Activated CD4-positive, alpha-beta memory T cell treated with anti-CD3 and anti-CD28 coated beads for 36 hours (primary cell): ENCODE measurements at regions not wholly inside any gene's neighbourhood (a gene's known extent, or its start where the extent isn't known, plus 50 kb on each side); places are given as distances from the start of the nearest gene placed in this dataset.

Experiments
- CTCF ChIA-PET: fragments of 350-600 bp; sonication (Branson Sonifier 250); formaldehyde crosslinking; loops from one replicate; lab custom pipeline; 2021; ENCODE audit warnings: antibody characterized with exemption, inconsistent platforms; lab: Charles Lee
- POLR2A ChIA-PET: fragments of 350-600 bp; sonication (Branson Sonifier 250); formaldehyde crosslinking; loops from one replicate; lab custom pipeline; 2021; ENCODE audit warnings: antibody characterized with exemption; lab: Charles Lee
- DNase-seq: peaks from one replicate; pipeline ENCODE4 v3.0.0-alpha.2; 2020
- H3K27ac Mint-ChIP-seq: one replicate; pipeline ENCODE4 v1.8.0; 2021; ENCODE audit warnings: mixed read lengths
- H3K27me3 Mint-ChIP-seq: one replicate; pipeline ENCODE4 v1.8.0; 2021; ENCODE audit warnings: mixed read lengths
- H3K36me3 Mint-ChIP-seq: one replicate; pipeline ENCODE4 v1.8.0; 2021; ENCODE audit warnings: mixed read lengths
- H3K4me1 Mint-ChIP-seq: one replicate; pipeline ENCODE4 v1.8.0; 2021; ENCODE audit warnings: low read depth, mixed read lengths
- H3K4me3 Mint-ChIP-seq: one replicate; pipeline ENCODE4 v1.8.0; 2021; ENCODE audit warnings: mild to moderate bottlenecking, mixed read lengths
- H3K9me3 Mint-ChIP-seq: one replicate; pipeline ENCODE4 v1.8.0; 2021; ENCODE audit warnings: mixed read lengths
- intact Hi-C: fragments of 100-400 bp; cut with micrococcal nuclease; formaldehyde crosslinking; loops from one replicate; pipeline ENCODE4 v1.15.1; 2023

DNA sequence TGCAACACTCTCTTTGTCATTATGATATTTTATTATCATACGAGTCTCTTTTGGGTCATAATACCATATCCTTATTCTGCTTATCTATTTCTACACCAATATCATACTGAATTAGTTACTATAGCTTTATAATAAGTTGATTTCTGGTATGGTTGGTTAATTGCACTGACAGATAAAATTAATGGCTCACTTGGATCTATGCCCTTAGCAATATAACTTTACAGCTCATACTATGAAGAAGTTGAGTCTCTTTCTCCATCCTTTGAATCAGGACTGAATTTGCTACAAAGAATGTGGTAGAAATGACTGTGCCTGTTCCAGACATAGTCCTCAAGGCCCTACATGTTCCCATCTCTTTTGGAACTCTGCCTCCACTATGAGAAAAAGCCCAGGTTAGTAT is 139.7 kb upstream of the DYRK2 start:
- intact Hi-C loops: no loop called here
- H3K27ac Mint-ChIP-seq: no peak overlapping the region
- no peak for DNase-seq
- CTCF ChIA-PET: no interaction called here
- POLR2A ChIA-PET: no interaction called here
- H3K36me3 Mint-ChIP-seq: no peaks in the 10 kb centered on the region
- H3K27me3 Mint-ChIP-seq: no peaks in the 10 kb centered on the region
- no peaks in the 10 kb centered on the region for H3K9me3 Mint-ChIP-seq
- H3K4me1 Mint-ChIP-seq: peaks cover 18% of the 10 kb centered on the region
- H3K4me3 Mint-ChIP-seq: no peak overlapping the region

DNA sequence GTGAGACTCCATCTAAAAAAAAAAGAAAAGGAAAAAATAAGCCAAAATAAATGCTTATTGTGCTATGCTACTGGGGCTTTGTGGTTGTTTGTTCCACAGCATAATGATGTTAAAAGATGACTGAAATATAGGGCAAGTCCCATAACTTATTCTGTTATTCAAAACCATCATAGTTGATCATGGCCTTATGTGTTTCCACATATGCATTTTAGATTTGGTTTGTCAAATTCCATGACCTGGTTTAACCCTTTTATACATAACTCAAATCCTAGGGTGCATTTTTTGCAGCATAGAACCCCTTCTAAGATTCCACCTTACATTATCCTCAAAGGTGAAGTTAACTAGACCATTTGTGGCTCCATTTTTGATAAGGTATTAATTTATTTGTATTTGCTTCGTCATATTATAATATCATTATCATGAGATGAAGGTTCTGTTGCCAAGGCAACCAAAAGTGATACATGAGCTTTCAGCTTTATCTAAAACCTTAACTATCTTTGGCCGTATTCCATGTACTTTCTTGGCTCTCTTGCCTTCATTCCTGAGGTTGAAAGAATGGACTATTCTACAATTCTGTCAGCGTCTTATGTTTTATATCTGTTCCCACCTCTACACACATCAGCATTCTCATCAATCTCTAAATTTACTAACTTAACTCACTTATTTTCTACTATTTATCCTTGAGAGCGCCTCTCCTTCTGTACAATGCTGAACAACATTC is 138.7 kb upstream of the DYRK2 start:
- intact Hi-C loops: no loop called here
- no peak overlapping the region for H3K27ac Mint-ChIP-seq
- H3K4me1 Mint-ChIP-seq: peaks cover 27% of the 10 kb centered on the region
- CTCF ChIA-PET: no interaction called here
- no peaks in the 10 kb centered on the region for H3K36me3 Mint-ChIP-seq
- no peak for DNase-seq
- H3K27me3 Mint-ChIP-seq: no peaks in the 10 kb centered on the region
- no peaks in the 10 kb centered on the region for H3K9me3 Mint-ChIP-seq
- no peak overlapping the region for H3K4me3 Mint-ChIP-seq
- POLR2A ChIA-PET: no interaction called here

DNA sequence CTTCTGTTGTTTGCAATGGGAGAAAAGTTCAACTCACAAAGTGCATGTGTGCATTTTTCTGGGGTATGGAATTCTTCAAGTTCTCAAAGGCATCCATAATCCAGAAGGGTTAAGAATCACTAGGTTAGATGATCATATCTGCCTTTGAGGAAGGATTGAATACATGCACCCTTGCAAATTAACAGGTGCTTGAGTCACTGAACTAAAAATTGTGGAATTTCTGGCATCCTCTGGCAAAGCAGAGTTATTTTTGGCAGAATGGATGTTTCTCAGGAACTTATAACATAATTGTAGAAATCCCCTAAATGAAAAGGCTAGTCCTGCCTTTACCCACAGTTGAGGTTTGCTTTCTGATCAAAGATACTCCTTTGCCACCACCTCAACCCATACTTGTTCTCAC is 136.5 kb upstream of the DYRK2 start:
- Mint-ChIP-seq H3K27me3 (no peaks in the 10 kb centered on the region), H3K4me1 (peaks cover 48% of the 10 kb centered on the region), H3K36me3 (no peaks in the 10 kb centered on the region), H3K27ac (no peak overlapping the region), H3K9me3 (no peaks in the 10 kb centered on the region), H3K4me3 (no peak overlapping the region)
- CTCF ChIA-PET: interaction anchor here (0.7 kb wide), 1 partner anchor 311 kb away, joined by 3 read pairs; no protein-coding TSS in a partner anchor
- intact Hi-C loops: loop anchor here (2.0 kb wide), 2 partner anchors 29 to 61 kb away; no protein-coding TSS in a partner anchor
- POLR2A ChIA-PET: interaction anchor here (0.8 kb wide), 1 partner anchor 66 kb away, joined by 3 read pairs; no protein-coding TSS in a partner anchor
- DNase-seq: no peak

DNA sequence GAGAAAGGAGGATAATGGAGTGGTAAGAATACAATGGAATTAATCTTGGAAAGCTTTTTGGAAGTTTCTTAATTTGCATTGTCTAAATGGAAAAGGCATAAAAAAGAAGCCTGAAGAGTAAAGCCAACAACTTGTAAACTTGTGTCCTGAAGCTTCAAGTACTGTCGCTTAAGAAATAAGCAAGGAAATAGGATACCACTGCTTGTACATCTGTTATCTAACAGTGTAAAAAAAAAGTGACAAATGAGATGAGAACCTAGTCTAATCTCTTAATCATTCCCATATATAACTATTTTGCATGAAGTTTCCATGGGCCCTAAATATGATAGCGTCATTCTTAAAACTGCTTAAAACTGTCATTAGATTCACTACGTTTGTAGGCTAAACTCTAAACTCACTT is 134.0 kb upstream of the DYRK2 start:
- ChIA-PET POLR2A (no interaction called here), CTCF (no interaction called here)
- no peaks in the 10 kb centered on the region for H3K9me3 Mint-ChIP-seq
- no peaks in the 10 kb centered on the region for H3K36me3 Mint-ChIP-seq
- H3K4me3 Mint-ChIP-seq: no peak overlapping the region
- DNase-seq: no peak
- peaks cover 49% of the 10 kb centered on the region for H3K4me1 Mint-ChIP-seq
- no peak overlapping the region for H3K27ac Mint-ChIP-seq
- no peaks in the 10 kb centered on the region for H3K27me3 Mint-ChIP-seq
- intact Hi-C loops: no loop called here

DNA sequence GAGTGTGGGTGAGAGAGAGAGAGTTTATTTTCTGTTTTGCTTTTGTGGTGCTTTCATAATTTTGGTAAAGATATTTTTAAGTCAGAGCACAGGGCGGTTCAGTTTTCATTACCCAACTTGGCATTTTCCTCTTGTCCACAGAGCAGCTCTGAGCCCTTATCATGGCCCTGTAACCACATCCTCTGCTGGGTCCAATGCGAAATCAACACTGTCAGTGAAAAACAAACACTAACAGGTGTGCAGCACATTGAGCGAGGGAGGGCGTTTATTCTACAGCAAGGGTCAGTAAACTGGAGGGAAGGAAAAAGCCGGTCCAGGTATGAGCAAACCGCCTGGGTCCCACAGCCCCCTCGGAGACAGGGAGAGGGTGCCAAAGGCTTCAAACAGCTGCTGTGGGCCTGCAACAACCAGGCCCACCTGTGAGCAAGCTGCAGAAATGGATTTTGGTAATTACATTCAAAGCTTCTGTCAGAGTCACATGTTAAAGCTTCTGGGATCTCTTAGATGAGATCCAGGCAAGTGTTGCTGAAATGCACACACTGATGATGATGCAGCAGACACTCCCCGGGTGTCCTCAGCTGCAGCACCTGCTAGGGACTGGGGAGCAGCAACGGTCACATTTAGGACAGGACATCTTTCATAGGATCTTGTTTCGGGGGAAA is 132.7 kb upstream of the DYRK2 start:
- CTCF ChIA-PET: interaction anchor here (0.7 kb wide), 1 partner anchor 160 kb away, joined by 4 read pairs; no protein-coding TSS in a partner anchor
- Mint-ChIP-seq H3K27ac (peak overlapping the region; percentile 50), H3K4me3 (peak overlapping the region; percentile 2)

DNA sequence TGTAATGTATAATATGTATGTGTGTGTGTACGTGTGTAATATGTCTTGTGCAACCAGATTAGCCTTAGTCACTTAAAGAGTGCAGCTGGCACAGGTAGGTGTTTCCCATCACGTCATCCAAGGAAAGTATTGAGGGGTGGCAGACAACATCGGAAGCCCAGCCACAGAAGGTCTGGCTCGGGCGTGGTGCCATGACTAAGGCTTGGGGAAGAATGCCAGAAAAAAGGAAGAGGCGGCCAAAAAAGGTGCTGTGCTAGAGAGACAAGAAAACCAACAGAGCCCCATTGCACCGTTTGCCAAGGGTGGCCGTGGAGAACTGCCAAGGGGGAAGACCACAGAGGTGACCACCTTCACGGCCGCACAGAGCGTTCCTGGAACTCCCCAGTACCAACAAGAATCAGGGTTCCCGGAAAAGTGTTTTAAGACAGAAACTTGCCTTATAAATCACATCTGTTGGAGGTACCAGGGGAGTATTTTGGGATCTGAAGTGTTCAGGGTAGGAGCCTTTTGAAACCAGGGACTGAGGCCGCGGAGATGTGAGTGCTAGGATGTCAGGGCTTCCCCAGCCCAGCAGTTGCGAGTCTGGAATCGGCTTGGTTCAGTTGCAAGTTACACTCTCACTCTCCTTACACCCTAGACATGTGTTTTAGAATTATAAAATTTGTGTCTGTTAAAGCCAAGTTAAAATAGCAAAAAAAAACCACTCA is 131.2 kb upstream of the DYRK2 start:
- Mint-ChIP-seq H3K9me3 (no peaks in the 10 kb centered on the region), H3K4me3 (no peak overlapping the region), H3K27ac (no peak overlapping the region), H3K4me1 (peaks cover 39% of the 10 kb centered on the region), H3K27me3 (no peaks in the 10 kb centered on the region), H3K36me3 (no peaks in the 10 kb centered on the region)
- POLR2A ChIA-PET: no interaction called here
- DNase-seq: no peak
- CTCF ChIA-PET: no interaction called here
- intact Hi-C loops: no loop called here

More for the DNA sequence above, 132.7 kb upstream of the DYRK2 start:
- Mint-ChIP-seq H3K4me1 (peaks cover 47% of the 10 kb centered on the region), H3K36me3 (no peaks in the 10 kb centered on the region), H3K9me3 (no peaks in the 10 kb centered on the region), H3K27me3 (no peaks in the 10 kb centered on the region)
- POLR2A ChIA-PET: no interaction called here
- intact Hi-C loops: no loop called here
- peak; percentile 38 for DNase-seq

DNA sequence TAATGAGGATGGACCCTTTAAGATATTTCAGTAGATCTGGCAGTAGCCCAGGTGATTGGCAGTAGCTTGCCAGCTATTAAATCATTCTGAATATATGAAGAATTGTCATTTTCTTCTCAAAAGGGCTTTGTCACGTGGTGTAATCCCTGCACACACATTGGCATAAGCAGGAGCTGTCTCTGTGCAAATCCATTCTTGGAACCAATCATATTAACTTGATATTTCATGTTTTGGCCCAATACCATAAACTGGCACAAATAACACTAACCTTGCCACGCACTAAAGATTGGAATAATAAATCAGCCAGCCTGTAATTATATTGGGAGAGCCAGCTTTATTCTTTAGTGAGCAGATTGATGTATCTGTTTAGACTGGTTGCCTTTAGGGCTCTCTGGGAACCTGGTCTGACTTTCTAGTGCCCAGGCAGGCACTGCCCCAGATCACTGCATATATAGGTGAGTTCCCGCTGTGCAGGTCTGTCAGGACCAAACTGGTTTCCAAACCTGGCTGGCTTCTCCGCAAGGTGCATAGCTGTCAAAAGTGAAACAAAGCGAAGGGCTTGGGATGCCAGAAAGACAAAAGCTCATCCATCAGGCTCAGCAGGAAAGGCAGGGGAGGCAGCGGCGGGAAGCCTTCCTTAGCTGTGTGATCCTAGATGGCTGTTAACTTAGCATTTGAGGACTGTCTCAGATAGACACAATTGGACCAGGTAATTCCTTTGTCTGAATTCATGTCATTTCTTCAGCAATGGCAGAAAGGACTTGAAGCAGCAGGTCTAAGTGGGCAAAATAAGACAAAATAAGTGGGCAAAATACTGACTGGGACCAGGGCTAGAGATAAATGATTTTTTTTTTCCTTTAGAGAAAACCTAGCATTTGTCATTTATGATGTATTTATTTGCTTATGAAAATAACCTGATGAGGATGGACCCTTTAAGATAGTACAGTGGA is 128.8 kb upstream of the DYRK2 start:
- no peaks in the 10 kb centered on the region for H3K9me3 Mint-ChIP-seq
- DNase-seq: no peak
- H3K27ac Mint-ChIP-seq: no peak overlapping the region
- no peaks in the 10 kb centered on the region for H3K27me3 Mint-ChIP-seq
- ChIA-PET POLR2A (no interaction called here), CTCF (no interaction called here)
- no peak overlapping the region for H3K4me3 Mint-ChIP-seq
- H3K36me3 Mint-ChIP-seq: no peaks in the 10 kb centered on the region
- peaks cover 23% of the 10 kb centered on the region for H3K4me1 Mint-ChIP-seq
- intact Hi-C loops: no loop called here

DNA sequence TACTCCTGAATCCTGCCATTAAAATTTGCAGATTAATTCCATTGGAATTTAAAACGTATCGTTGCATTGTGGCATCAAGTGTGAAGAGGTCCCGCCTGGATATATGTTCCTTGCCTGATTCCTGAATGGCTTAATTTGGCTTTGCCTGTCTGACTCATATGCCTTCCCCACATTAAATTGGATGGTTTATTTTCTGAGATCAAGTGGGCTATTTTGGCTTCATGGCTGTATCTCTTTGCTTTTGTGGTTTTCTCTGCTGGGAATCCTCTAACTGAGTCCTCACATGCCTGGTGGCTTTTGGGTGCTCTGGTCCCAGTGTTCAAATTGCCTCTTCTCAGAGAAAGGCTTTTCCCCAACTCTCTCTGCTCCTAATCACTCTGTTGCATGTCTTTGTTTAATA is 127.9 kb upstream of the DYRK2 start:
- no peak overlapping the region for H3K4me3 Mint-ChIP-seq
- ChIA-PET POLR2A (no interaction called here), CTCF (no interaction called here)
- intact Hi-C loops: no loop called here
- no peaks in the 10 kb centered on the region for H3K9me3 Mint-ChIP-seq
- H3K27ac Mint-ChIP-seq: no peak overlapping the region
- H3K36me3 Mint-ChIP-seq: no peaks in the 10 kb centered on the region
- no peak for DNase-seq
- H3K27me3 Mint-ChIP-seq: no peaks in the 10 kb centered on the region
- peaks cover 15% of the 10 kb centered on the region for H3K4me1 Mint-ChIP-seq

DNA sequence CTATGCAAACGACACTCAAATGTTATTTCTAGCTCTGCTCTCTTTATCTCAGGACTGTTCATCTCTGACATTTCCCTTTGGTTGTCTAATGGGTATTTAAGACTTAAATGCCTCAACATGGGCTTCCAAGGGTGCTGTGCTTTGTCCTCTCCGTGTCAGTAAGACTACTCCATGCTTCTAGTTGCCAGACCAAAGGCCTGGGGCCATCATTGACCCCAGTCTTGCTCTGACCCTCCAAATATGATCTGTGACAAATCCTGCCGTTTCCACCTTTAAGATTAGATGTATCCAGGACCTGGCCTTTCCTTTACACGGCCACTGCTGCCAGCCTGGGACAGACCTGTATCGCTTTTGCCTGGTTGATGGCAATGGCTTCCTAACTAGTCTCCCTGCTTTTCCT is 126.3 kb upstream of the DYRK2 start:
- no peak for DNase-seq
- H3K27me3 Mint-ChIP-seq: no peaks in the 10 kb centered on the region
- H3K4me1 Mint-ChIP-seq: peaks cover 7% of the 10 kb centered on the region
- no peaks in the 10 kb centered on the region for H3K36me3 Mint-ChIP-seq
- no peak overlapping the region for H3K27ac Mint-ChIP-seq
- H3K4me3 Mint-ChIP-seq: no peak overlapping the region
- ChIA-PET CTCF (no interaction called here), POLR2A (no interaction called here)
- H3K9me3 Mint-ChIP-seq: no peaks in the 10 kb centered on the region
- intact Hi-C loops: no loop called here

DNA sequence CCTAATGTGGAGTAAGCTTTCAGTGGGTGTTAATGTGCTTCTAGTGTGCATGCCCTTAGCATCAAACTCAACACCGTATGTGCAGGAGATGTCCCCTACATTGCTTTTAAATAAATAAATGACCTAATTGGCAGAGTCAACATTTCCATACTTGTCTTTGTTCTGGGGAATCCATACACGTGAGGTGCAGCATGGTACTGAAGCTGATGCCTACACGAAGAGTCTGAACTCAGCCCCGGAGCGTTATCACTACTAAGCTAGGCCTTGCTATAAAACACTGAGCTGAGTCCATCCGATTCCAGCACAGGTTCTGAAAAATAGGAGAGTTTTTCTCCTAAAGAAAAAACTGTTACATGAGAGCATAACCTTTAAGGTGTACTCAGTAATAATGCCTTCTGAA is 125.0 kb upstream of the DYRK2 start:
- intact Hi-C loops: no loop called here
- POLR2A ChIA-PET: no interaction called here
- Mint-ChIP-seq H3K36me3 (no peaks in the 10 kb centered on the region), H3K27me3 (no peaks in the 10 kb centered on the region), H3K27ac (no peak overlapping the region), H3K4me3 (no peak overlapping the region), H3K4me1 (peaks cover 7% of the 10 kb centered on the region), H3K9me3 (no peaks in the 10 kb centered on the region)
- DNase-seq: no peak
- CTCF ChIA-PET: no interaction called here

DNA sequence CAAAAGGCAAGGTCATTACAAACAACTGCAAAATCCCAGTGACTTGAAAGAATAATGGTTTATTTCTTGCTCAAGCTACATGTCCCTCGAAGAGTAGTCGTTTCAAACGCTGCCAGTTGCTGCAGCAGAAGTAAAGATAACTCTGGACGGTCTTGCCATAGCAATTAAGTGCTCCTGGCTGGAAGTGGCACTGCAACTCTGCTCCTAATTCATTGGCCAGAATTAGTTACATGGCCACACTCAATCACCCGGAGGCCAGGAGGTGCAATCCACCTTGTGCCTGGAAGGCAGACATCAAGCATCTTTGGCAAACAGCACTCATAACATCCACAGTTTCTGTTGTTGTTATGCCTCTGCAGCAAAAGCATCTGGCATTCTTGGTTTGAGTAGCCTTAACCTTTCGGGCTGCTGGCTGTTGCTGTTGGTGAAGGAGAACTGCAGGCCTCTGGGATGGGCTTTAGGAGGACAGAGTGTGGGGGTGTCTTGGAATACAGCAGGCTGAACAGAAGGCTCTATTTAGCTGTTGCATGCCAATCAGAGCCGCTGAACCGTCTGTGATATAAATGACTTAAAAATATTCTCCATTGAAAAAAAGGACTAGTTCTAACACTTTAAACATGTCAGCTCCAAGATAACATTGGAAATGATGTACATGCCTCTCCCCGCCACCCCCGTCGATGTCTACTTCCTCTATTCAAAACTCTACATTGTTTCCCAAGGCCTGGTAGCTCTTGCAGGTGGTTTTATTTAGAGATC is 123.5 kb upstream of the DYRK2 start:
- intact Hi-C loops: no loop called here
- CTCF ChIA-PET: no interaction called here
- no peaks in the 10 kb centered on the region for H3K27me3 Mint-ChIP-seq

More for the DNA sequence above, 123.5 kb upstream of the DYRK2 start:
- Mint-ChIP-seq H3K36me3 (no peaks in the 10 kb centered on the region), H3K4me1 (peaks cover 7% of the 10 kb centered on the region), H3K4me3 (no peak overlapping the region), H3K27ac (no peak overlapping the region), H3K9me3 (no peaks in the 10 kb centered on the region)
- DNase-seq: no peak
- POLR2A ChIA-PET: no interaction called here
